ENCODE measurements at regions not wholly inside any gene's neighbourhood (a gene's known extent, or its start where the extent isn't known, plus 50 kb on each side); places are given as distances from the start of the nearest gene placed in this dataset.

- 17 to 33% methylated on average over 2 of the region's 2 CpGs for WGBS, 2 donors
- ATAC-seq (ENCODE audit: insufficient read depth, low FRiP score) (no peak), DNase-seq (peak; percentile 33 to 82 (median 69))
- Histone ChIP-seq H3K27me3 (ENCODE audit: control insufficient read depth in 3 of 3, insufficient read depth in 3 of 3, low read length in 2 of 3) (no peaks in the 10 kb centered on the region), H3K36me3 (ENCODE audit: control insufficient read depth in 4 of 4, insufficient read depth in 4 of 4, low read length in 4 of 4) (no peaks in the 10 kb centered on the region), H3K9me3 (ENCODE audit: control insufficient read depth in 4 of 4, insufficient read depth in 3 of 4, low read length in 3 of 4) (no peaks in the 10 kb centered on the region), H3K9ac (ENCODE audit: insufficient read depth in 1 of 2, low read length in 2 of 2) (no peak overlapping the region), H3K4me1 (ENCODE audit: control insufficient read depth in 5 of 5, insufficient read depth in 5 of 5, low read length in 5 of 5) (peaks cover 0 to 4% (median 0%) of the 10 kb centered on the region in 5 donors), H3K27ac (ENCODE audit: low read depth in 1 of 2, low read length in 1 of 2) (no peak overlapping the region), H3K4me3 (no peak overlapping the region)
- TF ChIP-seq CTCF (IDR thresholded peaks at IDR 0.05; ENCODE audit: control extremely low read depth, extremely low read depth) = no peak
Observed at GRCh38 chr4:29581457-29581856, 1138.7 kb upstream of the PCDH7 start.

GRCh38 chr4:29588617-29589016 lies 1131.6 kb upstream of the PCDH7 start:
- 51 to 63% methylated on average over 3 of the region's 3 CpGs for WGBS, 2 donors
- Histone ChIP-seq H3K4me1 (ENCODE audit: control insufficient read depth in 5 of 5, insufficient read depth in 5 of 5, low read length in 5 of 5) (no peaks in the 10 kb centered on the region), H3K9ac (ENCODE audit: insufficient read depth in 1 of 2, low read length in 2 of 2) (no peak overlapping the region), H3K36me3 (ENCODE audit: control insufficient read depth in 4 of 4, insufficient read depth in 4 of 4, low read length in 4 of 4) (no peaks in the 10 kb centered on the region), H3K27me3 (ENCODE audit: control insufficient read depth in 3 of 3, insufficient read depth in 3 of 3, low read length in 2 of 3) (no peaks in the 10 kb centered on the region), H3K27ac (ENCODE audit: low read depth in 1 of 2, low read length in 1 of 2) (no peak overlapping the region), H3K4me3 (no peak overlapping the region), H3K9me3 (ENCODE audit: control insufficient read depth in 4 of 4, insufficient read depth in 3 of 4, low read length in 3 of 4) (peaks cover 0 to 10% (median 2%) of the 10 kb centered on the region in 4 donors)
- no peak for ATAC-seq (ENCODE audit: insufficient read depth, low FRiP score)
- DNase-seq = no peak
- TF ChIP-seq CTCF (IDR thresholded peaks at IDR 0.05; ENCODE audit: control extremely low read depth, extremely low read depth) = no peak

GRCh38 chr4:29596228-29596627 lies 1123.9 kb upstream of the PCDH7 start:
- Histone ChIP-seq H3K9me3 (ENCODE audit: control insufficient read depth in 4 of 4, insufficient read depth in 3 of 4, low read length in 3 of 4) (peaks cover 0 to 5% (median 2%) of the 10 kb centered on the region in 4 donors), H3K4me1 (ENCODE audit: control insufficient read depth in 5 of 5, insufficient read depth in 5 of 5, low read length in 5 of 5) (no peaks in the 10 kb centered on the region), H3K36me3 (ENCODE audit: control insufficient read depth in 4 of 4, insufficient read depth in 4 of 4, low read length in 4 of 4) (no peaks in the 10 kb centered on the region), H3K27me3 (ENCODE audit: control insufficient read depth in 3 of 3, insufficient read depth in 3 of 3, low read length in 2 of 3) (no peaks in the 10 kb centered on the region), H3K4me3 (no peak overlapping the region), H3K27ac (ENCODE audit: low read depth in 1 of 2, low read length in 1 of 2) (no peak overlapping the region), H3K9ac (ENCODE audit: insufficient read depth in 1 of 2, low read length in 2 of 2) (no peak overlapping the region)
- DNase-seq (no peak), ATAC-seq (ENCODE audit: insufficient read depth, low FRiP score) (no peak)
- 68 to 81% methylated on average over 5 of the region's 5 CpGs for WGBS, 2 donors
- TF ChIP-seq CTCF (IDR thresholded peaks at IDR 0.05; ENCODE audit: control extremely low read depth, extremely low read depth) = no peak

- no peak overlapping the region for H3K4me3 ChIP-seq
- no peaks in the 10 kb centered on the region for H3K27me3 ChIP-seq (ENCODE audit: control insufficient read depth in 3 of 3, insufficient read depth in 3 of 3, low read length in 2 of 3)
- no peaks in the 10 kb centered on the region for H3K4me1 ChIP-seq (ENCODE audit: control insufficient read depth in 5 of 5, insufficient read depth in 5 of 5, low read length in 5 of 5)
- no peak overlapping the region for H3K27ac ChIP-seq (ENCODE audit: low read depth in 1 of 2, low read length in 1 of 2)
- no peaks in the 10 kb centered on the region for H3K36me3 ChIP-seq (ENCODE audit: control insufficient read depth in 4 of 4, insufficient read depth in 4 of 4, low read length in 4 of 4)
- no peaks in the 10 kb centered on the region for H3K9me3 ChIP-seq (ENCODE audit: control insufficient read depth in 4 of 4, insufficient read depth in 3 of 4, low read length in 3 of 4)
- DNase-seq = no peak
- TF ChIP-seq CTCF (IDR thresholded peaks at IDR 0.05; ENCODE audit: control extremely low read depth, extremely low read depth) = no peak
- no peak overlapping the region for H3K9ac ChIP-seq (ENCODE audit: insufficient read depth in 1 of 2, low read length in 2 of 2)
- ATAC-seq (ENCODE audit: insufficient read depth, low FRiP score) = no peak
- 77 to 85% methylated on average over 2 of the region's 2 CpGs for WGBS, 2 donors
Observed at GRCh38 chr4:29619168-29619567, 1101.0 kb upstream of the PCDH7 start.
